ENCODE measurements at regions not wholly inside any gene's neighbourhood (a gene's known extent, or its start where the extent isn't known, plus 50 kb on each side); places are given as distances from the start of the nearest gene placed in this dataset.

- no peak for TF ChIP-seq POLR2A (IDR thresholded peaks at IDR 0.05)
- no peak for TF ChIP-seq POLR2AphosphoS5 (IDR thresholded peaks at IDR 0.05)
- no peak for TF ChIP-seq CTCF (IDR thresholded peaks at IDR 0.05)
- H3K27ac ChIP-seq = no peak overlapping the region
- WGBS = 100% methylated on average over 1 of the region's 1 CpG
Observed at GRCh38 chr1:93805027-93805610, 73.9 kb downstream of the DNTTIP2 start.

GRCh38 chr1:93804412-93804811 is 74.6 kb downstream of the DNTTIP2 start:
- TF ChIP-seq POLR2AphosphoS5 (IDR thresholded peaks at IDR 0.05) (peak; percentile 30), POLR2A (IDR thresholded peaks at IDR 0.05) (no peak), CTCF (IDR thresholded peaks at IDR 0.05) (no peak)
- intact Hi-C loops (cut with DNase I) = no loop called here
- H3K9me3 ChIP-seq = no peaks in the 10 kb centered on the region
- no peak overlapping the region for H3K4me3 ChIP-seq
- no peaks in the 10 kb centered on the region for H3K4me1 ChIP-seq (replicated peaks)
- H3K36me3 ChIP-seq = no peaks in the 10 kb centered on the region
- DNase-seq (ENCODE audit: low spot score) = no peak
- no peak overlapping the region for H3K27ac ChIP-seq
- WGBS = 36% methylated on average over 3 of the region's 3 CpGs
- no peaks in the 10 kb centered on the region for H3K27me3 ChIP-seq (replicated peaks; ENCODE audit: insufficient read depth)

More at GRCh38 chr1:93805027-93805610, 73.9 kb downstream of the DNTTIP2 start:
- intact Hi-C loops (cut with DNase I) = no loop called here
- H3K4me1 ChIP-seq (replicated peaks) = no peaks in the 10 kb centered on the region
- no peaks in the 10 kb centered on the region for H3K36me3 ChIP-seq
- H3K4me3 ChIP-seq = no peak overlapping the region
- H3K27me3 ChIP-seq (replicated peaks; ENCODE audit: insufficient read depth) = no peaks in the 10 kb centered on the region
- no peak for DNase-seq (ENCODE audit: low spot score)
- H3K9me3 ChIP-seq = no peaks in the 10 kb centered on the region

- Histone ChIP-seq H3K4me1 (replicated peaks) (no peaks in the 10 kb centered on the region), H3K27ac (no peak overlapping the region), H3K27me3 (replicated peaks; ENCODE audit: insufficient read depth) (no peaks in the 10 kb centered on the region), H3K36me3 (no peaks in the 10 kb centered on the region), H3K9me3 (no peaks in the 10 kb centered on the region), H3K4me3 (no peak overlapping the region)
- no peak for DNase-seq (ENCODE audit: low spot score)
- WGBS = 90% methylated on average over 5 of the region's 5 CpGs
- TF ChIP-seq POLR2AphosphoS5 (IDR thresholded peaks at IDR 0.05) (no peak), POLR2A (IDR thresholded peaks at IDR 0.05) (no peak), CTCF (IDR thresholded peaks at IDR 0.05) (no peak)
- intact Hi-C loops (cut with DNase I) = no loop called here
Observed at GRCh38 chr1:93801471-93801870, 77.5 kb downstream of the DNTTIP2 start.

GRCh38 chr1:93800856-93801255 is 78.2 kb downstream of the DNTTIP2 start:
- TF ChIP-seq CTCF (IDR thresholded peaks at IDR 0.05) = no peak
- no peak for TF ChIP-seq POLR2A (IDR thresholded peaks at IDR 0.05)
- no peak for TF ChIP-seq POLR2AphosphoS5 (IDR thresholded peaks at IDR 0.05)
- Histone ChIP-seq H3K27me3 (replicated peaks; ENCODE audit: insufficient read depth) (no peaks in the 10 kb centered on the region), H3K36me3 (no peaks in the 10 kb centered on the region), H3K27ac (no peak overlapping the region), H3K4me1 (replicated peaks) (no peaks in the 10 kb centered on the region), H3K4me3 (no peak overlapping the region), H3K9me3 (no peaks in the 10 kb centered on the region)
- no peak for DNase-seq (ENCODE audit: low spot score)
- intact Hi-C loops (cut with DNase I) = no loop called here
- 95% methylated on average over 5 of the region's 5 CpGs for WGBS

GRCh38 chr1:93798291-93798690 is 80.7 kb downstream of the DNTTIP2 start:
- WGBS = 15% methylated on average over 1 of the region's 1 CpG
- Histone ChIP-seq H3K9me3 (no peaks in the 10 kb centered on the region), H3K36me3 (no peaks in the 10 kb centered on the region), H3K4me1 (replicated peaks) (no peaks in the 10 kb centered on the region), H3K27ac (no peak overlapping the region), H3K27me3 (replicated peaks; ENCODE audit: insufficient read depth) (no peaks in the 10 kb centered on the region), H3K4me3 (no peak overlapping the region)
- intact Hi-C loops (cut with DNase I) = no loop called here
- DNase-seq (ENCODE audit: low spot score) = no peak
- no peak for TF ChIP-seq CTCF (IDR thresholded peaks at IDR 0.05)
